SK-N-MC (cell line): ENCODE measurements at regions not wholly inside any gene's neighbourhood (a gene's known extent, or its start where the extent isn't known, plus 50 kb on each side); places are given as distances from the start of the nearest gene placed in this dataset.

Source experiments
- EZH2 ChIP-seq: fragments of 200-600 bp; sonication (generic); IDR thresholded peaks from one replicate; pipeline ENCODE4 v1.6.1; 2017; ENCODE audit warnings: antibody characterized with exemption
- FOXP2 ChIP-seq: optimal IDR thresholded peaks from 2 replicates; pipeline ENCODE3; 2011; ENCODE audit warnings: mild to moderate bottlenecking, moderate library complexity; ENCODE audit not compliant: insufficient read depth; ENCODE audit errors: extremely low read length, control extremely low read depth
- POLR2AphosphoS5 ChIP-seq: IDR thresholded peaks from 2 replicates; pipeline ENCODE4 v1.6.1; 2012; ENCODE audit warnings: mild to moderate bottlenecking, low read depth, low read length, borderline replicate concordance

- TF ChIP-seq EZH2 (no peak), POLR2AphosphoS5 (no peak), FOXP2 (no peak)
Measured at GRCh38 chr10:35819736-35820135, 177.6 kb upstream of the FZD8 start.
